SW 1271 (cell line): ENCODE measurements at regions not wholly inside any gene's neighbourhood (a gene's known extent, or its start where the extent isn't known, plus 50 kb on each side); places are given as distances from the start of the nearest gene placed in this dataset.

ENCODE experiments used
- DNase-seq, 2 experiments: peaks; one replicate each; lab custom pipeline; 2025; lab: John Stamatoyannopoulos, UW

- no peak for DNase-seq
Measured at GRCh38 chr18:78676622-78677482, 302.8 kb upstream of the SALL3 start.

- DNase-seq = no peak
Measured at GRCh38 chr18:78677483-78678317, 301.9 kb upstream of the SALL3 start.

DNA sequence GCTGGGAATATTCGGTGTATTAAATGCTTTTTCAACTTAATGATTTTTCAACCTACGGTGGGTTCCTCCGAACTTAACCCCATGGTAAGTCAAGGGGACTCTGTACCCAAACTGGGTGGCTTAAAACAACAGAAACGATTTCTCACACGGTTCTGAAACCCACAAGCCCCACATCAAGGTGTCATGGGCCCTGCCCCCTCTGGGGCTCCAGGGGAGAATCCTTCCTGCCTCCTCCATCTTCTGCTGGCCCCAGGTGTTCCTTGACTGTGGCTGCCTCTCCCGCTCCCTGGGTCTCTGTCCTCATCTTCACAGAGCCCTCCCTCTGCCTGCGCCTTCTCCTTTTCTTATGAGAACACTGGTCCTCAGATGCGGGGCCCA is 301.3 kb upstream of the SALL3 start:
- DNase-seq = no peak

DNA sequence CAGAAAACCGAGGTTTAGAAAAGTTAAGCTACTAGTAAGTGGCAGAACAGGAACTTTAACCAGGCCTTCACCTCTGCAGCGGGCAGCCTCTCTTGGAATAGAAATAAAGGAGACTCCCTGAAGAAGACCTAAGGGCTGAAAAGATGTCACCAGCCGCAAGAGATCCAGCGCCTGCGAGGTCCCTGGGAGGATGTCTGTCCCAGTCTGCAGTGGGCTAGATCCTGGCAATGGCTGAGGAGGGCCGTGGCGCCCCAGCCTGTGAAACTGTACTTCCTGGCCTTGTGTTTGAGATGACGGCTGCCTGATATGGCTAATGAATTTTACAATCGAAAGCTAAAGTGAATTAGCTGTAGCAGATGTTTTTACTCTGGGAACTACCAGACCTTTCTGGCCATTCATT is 300.6 kb upstream of the SALL3 start:
- no peak for DNase-seq

DNA sequence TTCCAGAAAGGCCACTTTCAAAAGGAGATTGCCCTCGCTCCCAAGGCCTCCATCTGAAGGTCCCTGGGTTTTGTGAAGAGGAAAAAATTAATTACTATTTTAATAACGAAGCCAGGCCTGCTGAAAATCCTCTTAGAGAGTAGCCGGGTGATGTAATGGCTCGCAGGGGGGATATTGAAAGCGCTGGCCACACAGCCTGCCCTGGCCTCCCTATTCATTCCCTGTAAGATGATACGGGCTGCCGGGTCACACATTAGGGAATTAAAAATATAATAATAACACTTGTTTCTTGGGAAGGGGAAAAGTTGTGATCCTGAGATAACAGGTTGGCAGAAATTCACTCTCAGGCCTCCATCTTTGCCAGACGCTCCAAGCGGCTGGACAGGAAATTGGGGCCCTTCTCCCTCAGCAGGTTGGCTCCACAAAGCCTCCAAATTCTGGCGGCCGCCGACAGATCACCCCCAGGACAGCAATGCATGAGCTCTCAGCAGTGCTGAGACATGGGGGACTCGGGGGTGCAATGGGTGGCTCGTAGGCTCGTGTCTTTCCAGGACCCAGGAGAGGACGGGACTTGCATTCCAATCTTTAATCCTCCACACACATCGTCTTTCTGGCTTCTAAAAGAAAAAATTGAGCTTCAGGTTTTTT is 299.9 kb upstream of the SALL3 start:
- DNase-seq = no peak

DNA sequence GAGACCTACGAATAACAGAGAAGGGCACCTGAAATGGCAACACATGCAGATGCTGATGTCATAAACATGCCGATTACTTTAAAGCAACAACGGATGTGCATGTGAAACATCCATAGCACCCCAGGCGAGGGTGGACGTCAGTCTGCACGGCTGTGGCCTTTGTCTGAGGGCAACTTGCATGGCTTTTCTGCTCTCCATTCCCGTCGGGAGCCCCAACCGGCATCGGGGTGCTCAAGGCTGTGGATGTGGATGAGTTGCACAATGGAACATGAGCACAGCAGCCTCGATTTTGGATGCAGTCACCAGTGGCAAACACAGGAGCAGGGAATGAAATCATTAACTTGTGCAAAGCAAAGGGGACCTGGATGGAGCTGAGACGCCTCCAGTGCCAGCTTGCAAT is 298.2 kb upstream of the SALL3 start:
- DNase-seq = no peak

GRCh38 chr18:78681934-78682333 is 297.7 kb upstream of the SALL3 start:
- DNase-seq = no peak

- DNase-seq = no peak
Measured at GRCh38 chr18:78682716-78683115, 296.9 kb upstream of the SALL3 start.

GRCh38 chr18:78683191-78684010 is 296.2 kb upstream of the SALL3 start:
- no peak for DNase-seq

GRCh38 chr18:78685250-78685979 is 294.2 kb upstream of the SALL3 start:
- DNase-seq = no peak

DNA sequence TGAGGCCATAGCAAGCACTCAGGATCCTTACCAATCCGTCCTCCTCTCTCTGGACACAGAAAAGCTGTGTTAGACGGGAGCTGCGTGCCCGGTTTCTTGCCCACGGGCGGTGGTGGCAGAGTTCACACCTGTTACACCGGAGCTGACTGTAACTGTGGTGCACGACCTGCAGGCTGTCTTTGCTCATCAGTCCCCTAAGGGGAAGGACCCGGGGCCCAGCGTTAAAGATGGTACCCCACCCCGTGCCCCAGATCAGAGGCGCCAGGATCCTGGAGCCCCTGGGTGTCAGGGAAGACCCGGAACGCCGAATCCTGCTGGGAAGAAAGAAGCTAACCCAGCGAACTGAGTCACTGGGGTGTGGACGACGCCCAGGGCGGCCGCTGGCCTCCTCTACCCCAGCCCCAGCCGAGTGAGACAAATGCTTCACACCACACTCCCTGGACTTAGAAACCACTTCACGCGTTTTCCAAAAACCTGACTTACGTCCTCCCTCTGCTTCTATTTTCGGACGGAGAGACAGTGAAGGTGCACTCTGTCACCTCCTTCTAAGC is 293.6 kb upstream of the SALL3 start:
- no peak for DNase-seq

DNA sequence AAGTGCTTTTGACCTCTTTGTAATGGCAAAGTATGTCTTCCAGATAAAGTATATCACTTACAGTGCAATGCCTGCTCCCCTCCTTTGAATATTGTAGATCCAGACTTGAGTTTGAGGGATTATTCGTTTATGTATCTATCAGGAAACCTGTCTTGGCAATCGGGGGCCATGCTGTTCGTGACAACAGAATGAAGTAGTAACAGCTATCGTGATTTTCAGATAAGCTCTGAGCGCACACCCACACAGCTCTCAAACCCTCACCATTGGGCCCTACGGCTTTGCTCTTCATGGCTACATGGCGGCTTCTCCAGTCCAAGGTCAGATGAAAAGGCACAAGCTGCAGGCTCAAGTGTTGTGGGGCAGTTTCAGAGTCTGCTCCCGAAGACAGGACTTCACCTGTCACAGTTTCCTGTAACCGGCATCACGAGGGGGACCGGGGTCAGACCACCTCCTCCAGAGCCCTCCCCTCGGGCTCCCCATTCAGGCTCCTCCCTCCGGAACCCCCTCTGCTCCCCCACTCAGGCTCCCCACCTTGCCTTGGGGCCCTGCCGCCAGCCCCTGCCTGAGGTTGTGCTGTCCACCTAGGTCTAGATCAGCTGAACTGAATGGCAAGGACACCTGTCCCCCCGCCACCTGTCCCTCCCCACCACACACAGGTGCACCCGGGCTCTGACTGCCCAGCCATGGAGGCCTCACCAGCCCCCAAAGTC is 292.5 kb upstream of the SALL3 start:
- DNase-seq = no peak

GRCh38 chr18:78687736-78688135 is 291.9 kb upstream of the SALL3 start:
- DNase-seq = no peak

DNA sequence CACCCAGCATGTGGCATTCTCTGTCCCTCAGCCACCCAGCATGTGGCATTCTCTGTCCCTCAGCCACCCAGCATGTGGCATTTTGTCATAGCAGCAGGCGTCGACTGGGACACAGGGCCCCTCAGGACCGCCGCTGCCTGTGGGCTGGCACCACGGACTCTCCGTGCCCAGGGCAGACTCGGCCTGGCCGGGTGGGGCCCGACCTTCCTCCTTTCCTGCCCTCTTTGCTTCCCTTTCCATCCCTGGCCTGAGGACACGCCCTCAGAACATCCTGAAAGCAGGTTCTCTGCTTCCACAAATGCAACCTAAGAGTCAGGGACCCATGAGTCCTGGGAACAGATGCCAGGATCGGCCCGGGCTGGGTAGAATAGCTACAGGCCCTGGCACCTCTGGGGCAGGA is 291.4 kb upstream of the SALL3 start:
- DNase-seq = no peak

- no peak for DNase-seq
Measured at GRCh38 chr18:78688916-78689315, 290.7 kb upstream of the SALL3 start.

DNA sequence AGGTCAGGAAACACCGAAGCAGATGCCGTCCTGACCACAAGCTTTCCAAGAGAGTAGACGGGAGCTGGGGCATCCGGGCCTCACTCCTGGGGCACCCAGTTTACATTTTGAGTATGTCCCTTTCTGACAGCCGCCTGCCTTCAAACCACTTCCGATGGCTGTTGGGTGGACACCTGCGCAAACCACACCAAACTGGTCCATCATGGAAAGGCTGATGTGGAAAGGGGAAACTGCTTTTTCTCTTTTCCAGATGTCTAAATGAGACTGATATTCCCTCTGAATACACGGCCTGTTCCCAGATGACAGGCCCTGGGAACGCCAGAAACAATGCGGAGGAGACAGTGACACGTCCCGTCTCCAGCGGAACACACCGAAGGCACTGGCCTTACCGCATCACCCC is 290.0 kb upstream of the SALL3 start:
- no peak for DNase-seq

DNA sequence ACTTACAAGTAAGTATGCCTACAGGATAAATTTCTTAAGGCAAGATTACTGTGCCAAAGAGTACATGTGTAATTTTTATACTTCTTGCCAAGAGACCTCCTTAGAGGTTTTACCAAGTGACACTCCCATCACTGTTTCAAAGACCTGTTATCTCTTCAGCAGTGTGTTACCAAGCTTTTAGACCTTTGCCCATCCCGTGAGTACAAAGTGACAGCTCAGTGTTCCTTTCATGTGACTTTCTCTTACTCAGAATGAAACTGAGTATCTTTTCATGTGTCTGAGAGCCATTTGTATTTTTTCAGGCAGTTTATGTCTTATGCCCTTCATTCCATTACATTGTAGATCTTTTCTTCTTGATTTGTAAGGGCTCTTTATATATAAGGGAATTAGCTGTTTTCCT is 287.5 kb upstream of the SALL3 start:
- DNase-seq = no peak

GRCh38 chr18:78693429-78693828 is 286.2 kb upstream of the SALL3 start:
- DNase-seq = no peak

- DNase-seq = no peak
Measured at GRCh38 chr18:78696698-78697435, 282.8 kb upstream of the SALL3 start.

DNA sequence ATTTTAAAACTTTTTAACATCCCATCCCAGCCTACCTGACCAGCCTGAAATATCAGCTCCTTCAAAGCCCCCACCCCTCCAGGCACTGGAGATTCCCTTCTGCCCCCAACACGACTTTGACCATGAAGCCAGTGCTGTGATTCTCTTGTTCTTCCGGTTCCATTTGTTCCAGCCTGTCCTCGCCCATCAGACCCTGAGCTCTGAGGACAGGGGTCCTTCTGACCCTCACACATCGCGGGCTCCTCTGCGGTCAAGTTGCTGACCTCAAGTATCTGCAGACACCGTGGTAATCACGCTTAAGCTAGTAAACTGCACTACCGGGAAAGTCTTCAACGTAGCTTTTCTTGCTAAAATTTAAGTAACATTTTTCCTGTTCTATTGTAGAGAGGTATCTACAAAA is 282.2 kb upstream of the SALL3 start:
- no peak for DNase-seq
